ENCODE measurements at regions not wholly inside any gene's neighbourhood (a gene's known extent, or its start where the extent isn't known, plus 50 kb on each side); places are given as distances from the start of the nearest gene placed in this dataset.

DNA sequence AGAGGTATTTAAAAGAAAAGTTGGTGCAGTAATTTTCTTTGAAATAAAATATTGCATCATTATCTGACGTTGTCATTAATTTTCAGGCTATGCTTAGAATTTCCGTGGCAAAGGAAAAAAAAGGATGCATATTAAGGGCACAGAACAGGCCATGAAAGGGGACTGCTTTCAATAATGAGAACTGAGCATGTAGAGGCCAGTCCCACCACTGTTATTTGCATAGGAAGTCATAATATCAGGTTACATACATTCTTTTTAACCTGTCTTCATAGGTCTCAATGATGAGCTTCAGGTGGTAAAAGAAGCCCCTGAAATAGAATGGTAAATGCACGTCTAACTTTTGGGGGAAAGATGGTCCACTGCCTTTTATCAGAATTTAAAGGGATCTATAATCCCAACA, 272.1 kb upstream of the ALCAM start:
- H3K36me3 ChIP-seq (ENCODE audit: control insufficient read depth in 4 of 4, insufficient read depth in 4 of 4, low read length in 4 of 4) = no peaks in the 10 kb centered on the region
- H3K4me3 ChIP-seq = no peak overlapping the region
- no peaks in the 10 kb centered on the region for H3K27me3 ChIP-seq (ENCODE audit: control insufficient read depth in 3 of 3, insufficient read depth in 3 of 3, low read length in 2 of 3)
- ATAC-seq (ENCODE audit: insufficient read depth, low FRiP score) = no peak
- H3K4me1 ChIP-seq (ENCODE audit: control insufficient read depth in 5 of 5, insufficient read depth in 5 of 5, low read length in 5 of 5) = no peaks in the 10 kb centered on the region
- H3K27ac ChIP-seq (ENCODE audit: low read depth in 1 of 2, low read length in 1 of 2) = no peak overlapping the region
- no peak for DNase-seq
- WGBS, 2 donors = 73 to 79% methylated on average over 3 of the region's 3 CpGs
- H3K9me3 ChIP-seq (ENCODE audit: control insufficient read depth in 4 of 4, insufficient read depth in 3 of 4, low read length in 3 of 4) = no peaks in the 10 kb centered on the region
- TF ChIP-seq, protein P1, sequence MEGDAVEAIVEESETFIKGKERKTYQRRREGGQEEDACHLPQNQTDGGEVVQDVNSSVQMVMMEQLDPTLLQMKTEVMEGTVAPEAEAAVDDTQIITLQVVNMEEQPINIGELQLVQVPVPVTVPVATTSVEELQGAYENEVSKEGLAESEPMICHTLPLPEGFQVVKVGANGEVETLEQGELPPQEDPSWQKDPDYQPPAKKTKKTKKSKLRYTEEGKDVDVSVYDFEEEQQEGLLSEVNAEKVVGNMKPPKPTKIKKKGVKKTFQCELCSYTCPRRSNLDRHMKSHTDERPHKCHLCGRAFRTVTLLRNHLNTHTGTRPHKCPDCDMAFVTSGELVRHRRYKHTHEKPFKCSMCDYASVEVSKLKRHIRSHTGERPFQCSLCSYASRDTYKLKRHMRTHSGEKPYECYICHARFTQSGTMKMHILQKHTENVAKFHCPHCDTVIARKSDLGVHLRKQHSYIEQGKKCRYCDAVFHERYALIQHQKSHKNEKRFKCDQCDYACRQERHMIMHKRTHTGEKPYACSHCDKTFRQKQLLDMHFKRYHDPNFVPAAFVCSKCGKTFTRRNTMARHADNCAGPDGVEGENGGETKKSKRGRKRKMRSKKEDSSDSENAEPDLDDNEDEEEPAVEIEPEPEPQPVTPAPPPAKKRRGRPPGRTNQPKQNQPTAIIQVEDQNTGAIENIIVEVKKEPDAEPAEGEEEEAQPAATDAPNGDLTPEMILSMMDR (IDR thresholded peaks at IDR 0.05; ENCODE audit: control extremely low read depth, extremely low read depth) = no peak
- no peak overlapping the region for H3K9ac ChIP-seq (ENCODE audit: insufficient read depth in 1 of 2, low read length in 2 of 2)

DNA sequence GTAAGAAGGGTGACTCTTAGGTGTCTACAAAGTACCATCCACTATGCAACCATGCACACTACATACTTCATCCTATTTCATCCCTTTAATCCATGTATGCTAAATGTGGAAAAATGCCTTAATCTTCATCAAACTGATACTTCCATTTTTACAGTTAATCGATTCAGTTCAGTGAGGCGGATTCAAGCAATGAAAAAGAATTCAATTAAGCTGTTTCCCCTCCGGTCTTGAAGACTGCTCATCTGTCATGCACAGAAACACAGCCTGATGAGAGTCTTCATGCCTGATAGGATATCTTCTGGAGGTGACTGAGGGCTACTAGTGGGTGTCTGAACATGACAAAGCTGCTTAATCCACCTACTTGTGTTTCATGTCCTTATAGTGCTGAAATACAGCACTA, 270.6 kb upstream of the ALCAM start:
- TF ChIP-seq, protein P1 (IDR thresholded peaks at IDR 0.05; ENCODE audit: control extremely low read depth, extremely low read depth) = no peak

DNA sequence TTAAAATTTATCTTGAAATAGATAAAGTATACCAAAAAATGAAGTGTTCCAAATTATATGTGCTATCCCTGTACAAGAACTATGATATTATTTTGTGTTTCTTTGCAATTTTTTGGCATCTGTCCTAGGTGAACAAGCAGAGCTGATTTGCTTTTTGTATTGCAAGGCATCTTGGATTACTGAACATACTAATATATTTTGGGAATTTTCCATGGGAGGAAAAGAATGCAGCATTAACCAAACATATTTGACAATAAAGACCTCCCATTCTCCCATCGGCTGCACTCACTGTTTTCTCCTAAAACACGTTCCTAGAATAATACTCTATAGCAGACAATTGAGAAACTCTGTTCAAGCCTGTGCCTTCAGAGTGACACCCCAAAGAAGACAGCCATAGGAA, 265.1 kb upstream of the ALCAM start:
- WGBS, 2 donors = 65 to 76% methylated on average over 2 of the region's 2 CpGs
- no peak overlapping the region for H3K9ac ChIP-seq (ENCODE audit: insufficient read depth in 1 of 2, low read length in 2 of 2)
- no peaks in the 10 kb centered on the region for H3K4me1 ChIP-seq (ENCODE audit: control insufficient read depth in 5 of 5, insufficient read depth in 5 of 5, low read length in 5 of 5)
- no peak overlapping the region for H3K27ac ChIP-seq (ENCODE audit: low read depth in 1 of 2, low read length in 1 of 2)
- no peak overlapping the region for H3K4me3 ChIP-seq
- TF ChIP-seq, protein P1 (IDR thresholded peaks at IDR 0.05; ENCODE audit: control extremely low read depth, extremely low read depth) = no peak
- no peaks in the 10 kb centered on the region for H3K36me3 ChIP-seq (ENCODE audit: control insufficient read depth in 4 of 4, insufficient read depth in 4 of 4, low read length in 4 of 4)
- no peaks in the 10 kb centered on the region for H3K27me3 ChIP-seq (ENCODE audit: control insufficient read depth in 3 of 3, insufficient read depth in 3 of 3, low read length in 2 of 3)
- peaks cover 0 to 2% (median 0%) of the 10 kb centered on the region in 4 donors for H3K9me3 ChIP-seq (ENCODE audit: control insufficient read depth in 4 of 4, insufficient read depth in 3 of 4, low read length in 3 of 4)
- no peak for ATAC-seq (ENCODE audit: insufficient read depth, low FRiP score)
- DNase-seq = peak in 2 of 3 donors; percentile 53 to 61

More for the DNA sequence above, 270.6 kb upstream of the ALCAM start:
- Histone ChIP-seq H3K9ac (ENCODE audit: insufficient read depth in 1 of 2, low read length in 2 of 2) (no peak overlapping the region), H3K36me3 (ENCODE audit: control insufficient read depth in 4 of 4, insufficient read depth in 4 of 4, low read length in 4 of 4) (no peaks in the 10 kb centered on the region), H3K9me3 (ENCODE audit: control insufficient read depth in 4 of 4, insufficient read depth in 3 of 4, low read length in 3 of 4) (no peaks in the 10 kb centered on the region), H3K27me3 (ENCODE audit: control insufficient read depth in 3 of 3, insufficient read depth in 3 of 3, low read length in 2 of 3) (no peaks in the 10 kb centered on the region), H3K4me3 (no peak overlapping the region), H3K4me1 (ENCODE audit: control insufficient read depth in 5 of 5, insufficient read depth in 5 of 5, low read length in 5 of 5) (no peaks in the 10 kb centered on the region), H3K27ac (ENCODE audit: low read depth in 1 of 2, low read length in 1 of 2) (no peak overlapping the region)
- ATAC-seq (ENCODE audit: insufficient read depth, low FRiP score) = no peak
- no peak for DNase-seq
- WGBS, 2 donors = 86 to 93% methylated on average over 3 of the region's 3 CpGs

DNA sequence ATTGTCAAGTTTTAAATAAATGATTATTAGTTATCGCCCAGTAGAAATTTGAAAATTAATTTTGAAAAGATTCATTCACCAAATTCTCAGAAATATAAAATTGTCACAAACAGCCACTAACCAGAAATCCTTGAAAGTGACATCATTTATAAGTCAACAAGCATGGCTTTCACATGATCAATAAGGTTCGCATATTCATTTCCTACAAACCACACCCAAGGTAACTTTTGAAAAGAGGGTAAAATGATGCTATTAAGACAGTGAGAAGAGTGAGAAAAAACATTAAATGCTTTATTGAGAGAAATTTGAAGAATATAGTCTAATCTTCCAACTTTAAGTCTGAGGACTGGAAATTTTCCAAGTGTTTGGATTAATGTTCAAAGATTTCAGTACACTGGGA, 263.6 kb upstream of the ALCAM start:
- TF ChIP-seq, protein P1 (IDR thresholded peaks at IDR 0.05; ENCODE audit: control extremely low read depth, extremely low read depth) = no peak
- no peak overlapping the region for H3K9ac ChIP-seq (ENCODE audit: insufficient read depth in 1 of 2, low read length in 2 of 2)
- H3K4me3 ChIP-seq = no peak overlapping the region
- WGBS, 2 donors = 92 to 96% methylated on average over 2 of the region's 2 CpGs
- H3K27me3 ChIP-seq (ENCODE audit: control insufficient read depth in 3 of 3, insufficient read depth in 3 of 3, low read length in 2 of 3) = no peaks in the 10 kb centered on the region
- H3K4me1 ChIP-seq (ENCODE audit: control insufficient read depth in 5 of 5, insufficient read depth in 5 of 5, low read length in 5 of 5) = no peaks in the 10 kb centered on the region
- ATAC-seq (ENCODE audit: insufficient read depth, low FRiP score) (no peak), DNase-seq (no peak)
- no peak overlapping the region for H3K27ac ChIP-seq (ENCODE audit: low read depth in 1 of 2, low read length in 1 of 2)
- H3K36me3 ChIP-seq (ENCODE audit: control insufficient read depth in 4 of 4, insufficient read depth in 4 of 4, low read length in 4 of 4) = no peaks in the 10 kb centered on the region
- peaks cover 0 to 2% (median 0%) of the 10 kb centered on the region in 4 donors for H3K9me3 ChIP-seq (ENCODE audit: control insufficient read depth in 4 of 4, insufficient read depth in 3 of 4, low read length in 3 of 4)

Data from lung (tissue), 11 donors.